HepG2 (cell line): ENCODE measurements at regions not wholly inside any gene's neighbourhood (a gene's known extent, or its start where the extent isn't known, plus 50 kb on each side); places are given as distances from the start of the nearest gene placed in this dataset.

ENCODE experiments used
- ATAC-seq: fragments of 200-7000 bp; cut with Tn5 transposase; 3 replicates; pipeline ENCODE4 v1.9.1; 2020; ENCODE audit warnings: mild to moderate bottlenecking, moderate library complexity
- BruUV-seq: library from RNA; stranded (reverse); fragments of 400-500 nt; replicated peaks from 2 replicates; lab custom pipeline; 2021; lab: Mats Ljungman, UMichigan
- CTCF ChIA-PET: fragments of 300-600 bp; formaldehyde crosslinking; extraction: SDS; loops from one replicate; lab custom pipeline; 2021; ENCODE audit warnings: low total read pairs, inconsistent platforms, low intra/inter-chr PET ratio; lab: Yijun Ruan, JAX
- POLR2A ChIA-PET: fragments of 350-600 bp; sonication (Branson Sonifier 250); formaldehyde crosslinking; loops from one replicate; lab custom pipeline; 2020; ENCODE audit warnings: antibody characterized with exemption, inconsistent platforms; lab: Yijun Ruan, JAX
- DNase-seq: peaks from one replicate; pipeline ENCODE4 v3.0.0-alpha.2; 2015; ENCODE audit warnings: low spot score
- FAIRE-seq: peaks from 3 replicates; lab custom pipeline; 2011; peaks lifted over from hg19 to GRCh38; lab: Jason Lieb, UNC
- H2AFZ ChIP-seq: one replicate; pipeline ENCODE4 v1.6.1; 2011; ENCODE audit warnings: low read length, inconsistent platforms
- H3K27ac ChIP-seq: fragments of 300-600 bp; 3 replicates; pipeline ENCODE4 v1.8.0; 2011; ENCODE audit warnings: mixed run types, mild to moderate bottlenecking, mixed read lengths, low read length, inconsistent platforms; ENCODE audit not compliant: insufficient read depth; ENCODE audit errors: extremely low read length
- H3K27me3 ChIP-seq, 2 experiments: fragments of 200-600 bp in 1 of 2; 2 replicates in 1 of 2; 3 replicates in 1 of 2; pipeline versions ENCODE4 v1.6.0 to v1.8.0; 2011; ENCODE audit warnings: low read length in 2 of 2, mild to moderate bottlenecking in 2 of 2, moderate library complexity in 2 of 2, inconsistent platforms in 1 of 2; ENCODE audit not compliant: insufficient read depth in 2 of 2, control insufficient read depth in 1 of 2
- H3K36me3 ChIP-seq, 2 experiments: fragments of 200-600 bp in 1 of 2; replicated peaks in 1 of 2; 2 replicates in 1 of 2; 3 replicates in 1 of 2; pipeline versions ENCODE4 v1.5.1 to v1.8.0; 2011; ENCODE audit warnings: low read length in 2 of 2, inconsistent platforms in 1 of 2; ENCODE audit not compliant: insufficient read depth in 2 of 2, control insufficient read depth in 1 of 2
- H3K4me1 ChIP-seq: 2 replicates; pipeline ENCODE4 v1.5.1; 2012; ENCODE audit warnings: low read length, inconsistent platforms; ENCODE audit not compliant: insufficient read depth
- H3K4me2 ChIP-seq: 2 replicates; pipeline ENCODE4 v1.6.0; 2011; ENCODE audit warnings: low read depth, low read length, inconsistent platforms
- H3K4me3 ChIP-seq, 3 experiments: fragments of 200-600 bp in 1 of 3; sonication (generic), shearing (Covaris generic) in 1 of 3; replicated peaks in 1 of 3; 2 replicates each; pipeline ENCODE4 v1.5.1; 2011 to 2016; ENCODE audit warnings: low read length in 3 of 3, inconsistent platforms in 2 of 3, low read depth in 2 of 3, mild to moderate bottlenecking in 2 of 3, control low read depth in 1 of 3, mixed read lengths in 1 of 3; ENCODE audit not compliant: insufficient read depth in 1 of 3
- H3K79me2 ChIP-seq: one replicate; pipeline ENCODE4 v1.6.1; 2011; ENCODE audit warnings: low read length, inconsistent platforms; ENCODE audit not compliant: insufficient read depth
- H3K9ac ChIP-seq: 2 replicates; pipeline ENCODE4 v1.6.0; 2011; ENCODE audit warnings: mild to moderate bottlenecking, low read depth, low read length, inconsistent platforms; ENCODE audit not compliant: insufficient read depth
- H3K9me3 ChIP-seq: 2 replicates; pipeline ENCODE4 v1.5.1; 2012; ENCODE audit warnings: mild to moderate bottlenecking, low read length
- H4K20me1 ChIP-seq: 2 replicates; pipeline ENCODE4 v1.6.0; 2011; ENCODE audit warnings: inconsistent platforms, mild to moderate bottlenecking, low read length, moderate library complexity; ENCODE audit not compliant: insufficient read depth
- ATF3 ChIP-seq: sonication (generic); formaldehyde crosslinking; IDR thresholded peaks from 2 replicates; pipeline ENCODE4 v1.4.0; 2020; ENCODE audit warnings: missing genetic modification reagents
- ATF7-NPFF ChIP-seq: sonication (generic); formaldehyde crosslinking; IDR thresholded peaks from 2 replicates; pipeline ENCODE4 v1.8.1; 2023; ENCODE audit warnings: mild to moderate bottlenecking, low read depth, missing genetic modification reagents, moderate library complexity
- IRF2 ChIP-seq: IDR thresholded peaks from 2 replicates; pipeline ENCODE4 v1.6.1; 2018; ENCODE audit warnings: missing genetic modification reagents, missing compliant biosample characterization
- KMT2A ChIP-seq: sonication (generic); formaldehyde crosslinking; IDR thresholded peaks from 2 replicates; pipeline ENCODE4 v1.4.0; 2020; ENCODE audit warnings: missing genetic modification reagents
- MIER2 ChIP-seq: IDR thresholded peaks from 2 replicates; pipeline ENCODE4 v1.6.1; 2016; ENCODE audit warnings: missing biosample characterization, missing genetic modification reagents
- NCOR1 ChIP-seq: fragments of 200-600 bp; sonication (generic); IDR thresholded peaks from 2 replicates; pipeline ENCODE4 v1.7.0; 2017; ENCODE audit warnings: antibody characterized with exemption, low read length, borderline replicate concordance
- NR2F2 ChIP-seq: IDR thresholded peaks from 2 replicates; pipeline ENCODE4 v1.6.1; 2012; ENCODE audit warnings: low read depth, inconsistent platforms, borderline replicate concordance
- ONECUT2 ChIP-seq: sonication (generic); formaldehyde crosslinking; IDR thresholded peaks from 2 replicates; pipeline ENCODE4 v1.4.0; 2020; ENCODE audit warnings: missing genetic modification reagents
- PCBP1 ChIP-seq: fragments of 200-400 bp; formaldehyde crosslinking; IDR thresholded peaks from 2 replicates; pipeline ENCODE4 v1.6.1; 2017; ENCODE audit warnings: mild to moderate bottlenecking, low read depth, low read length, borderline replicate concordance
- RFX1 ChIP-seq: fragments of 450-650 bp; IDR thresholded peaks from 2 replicates; pipeline ENCODE4 v1.6.1; 2017
- RORA ChIP-seq: sonication (generic); formaldehyde crosslinking; IDR thresholded peaks from 2 replicates; pipeline ENCODE4 v1.5.0; 2020; ENCODE audit warnings: mild to moderate bottlenecking, missing genetic modification reagents, moderate library complexity
- USF2 ChIP-seq, 2 experiments: sonication (generic) in 1 of 2; formaldehyde crosslinking in 1 of 2; IDR thresholded peaks; 2 replicates each; pipeline versions ENCODE4 v1.5.1 to v1.6.1; 2011 to 2020; ENCODE audit warnings: borderline replicate concordance in 1 of 2, low read depth in 1 of 2, low read length in 1 of 2, mild to moderate bottlenecking in 1 of 2, missing genetic modification reagents in 1 of 2, moderate library complexity in 1 of 2
- ZBTB7A ChIP-seq: sonication (generic); formaldehyde crosslinking; IDR thresholded peaks from 2 replicates; pipeline ENCODE4 v1.8.0; 2022; ENCODE audit warnings: mild to moderate bottlenecking, missing genetic modification reagents
- ZFYVE20 ChIP-seq: sonication (generic); formaldehyde crosslinking; IDR thresholded peaks from 2 replicates; pipeline ENCODE4 v1.8.0; 2023; ENCODE audit warnings: low read depth, mild to moderate bottlenecking, moderate library complexity, missing genetic modification reagents, borderline replicate concordance
- ZNF496 ChIP-seq: sonication (generic); formaldehyde crosslinking; IDR thresholded peaks from 2 replicates; pipeline ENCODE4 v1.8.1; 2023; ENCODE audit warnings: mild to moderate bottlenecking, moderate library complexity, missing genetic modification reagents; ENCODE audit not compliant: insufficient replicate concordance
- ZNF530 ChIP-seq: sonication (generic); formaldehyde crosslinking; IDR thresholded peaks from 2 replicates; pipeline ENCODE4 v1.5.0; 2020; ENCODE audit warnings: low read depth, mild to moderate bottlenecking, missing genetic modification reagents
- ZNF546 ChIP-seq: sonication (generic); formaldehyde crosslinking; conservative IDR thresholded peaks from 2 replicates; pipeline ENCODE4 v1.8.1; 2023; ENCODE audit warnings: mild to moderate bottlenecking, missing genetic modification reagents
- WGBS: methylation state at CpG from one replicate; pipeline ENCODE4 v1.1.6; 2017; ENCODE audit warnings: low lambda C conversion rate; 5-methylcytosine and 5-hydroxymethylcytosine counted together
- in situ Hi-C: cut with HindIII; loops from 2 replicates; pipeline ENCODE4 v1.10.0; 2017; ENCODE audit warnings: low pct_unique_long_range_greater_than_20kb; ENCODE audit not compliant: extremely low pct_ligation_motif_present
- intact Hi-C: fragments of 100-400 bp; cut with micrococcal nuclease; formaldehyde crosslinking; loops from one replicate; pipeline ENCODE4 v1.10.0; 2022; ENCODE audit not compliant: unreplicated experiment
- TF ChIP-seq, protein P1 (sequence below): IDR thresholded peaks from 2 replicates; pipeline ENCODE4 v1.6.1; 2016
- TF ChIP-seq, protein P2 (sequence below): sonication (generic); formaldehyde crosslinking; IDR thresholded peaks from 2 replicates; pipeline ENCODE4 v1.8.1; 2023; ENCODE audit warnings: missing genetic modification reagents, inconsistent platforms, borderline replicate concordance

DNA sequence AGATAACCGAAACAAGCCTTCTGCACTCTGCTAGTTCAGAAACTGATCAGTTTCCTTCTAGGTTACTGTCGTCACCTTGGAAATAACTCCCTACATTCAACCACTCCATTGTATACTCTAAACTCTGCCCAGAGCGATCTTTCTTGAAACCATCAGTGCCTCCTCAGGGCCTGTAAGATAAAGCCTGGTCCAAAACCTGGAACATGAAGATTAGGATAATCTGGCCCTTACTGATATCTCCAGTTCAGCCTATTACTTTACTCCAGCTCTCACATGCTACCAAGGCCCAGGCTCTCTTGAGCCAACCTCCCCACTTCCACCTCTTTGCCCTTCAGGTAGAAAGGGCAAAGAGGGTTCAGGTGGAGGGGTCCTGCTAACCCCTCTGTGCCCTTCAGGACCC lies 125.3 kb upstream of the RXFP2 start:
- Histone ChIP-seq H2AFZ (no peak overlapping the region), H4K20me1 (no peaks in the 10 kb centered on the region), H3K27me3 (no peaks in the 10 kb centered on the region), H3K79me2 (no peaks in the 10 kb centered on the region), H3K36me3 (no peaks in the 10 kb centered on the region), H3K4me3 (no peak overlapping the region), H3K4me1 (no peaks in the 10 kb centered on the region), H3K9ac (no peak overlapping the region), H3K27ac (no peak overlapping the region), H3K4me2 (no peak overlapping the region), H3K9me3 (no peaks in the 10 kb centered on the region)
- ChIA-PET CTCF (no interaction called here), POLR2A (no interaction called here)
- in situ Hi-C loops: no loop called here
- DNase-seq (no peak), FAIRE-seq (no peak), ATAC-seq (no peak)
- intact Hi-C loops: no loop called here
- WGBS: 45% methylated on average over 3 of the region's 3 CpGs
- no TSS peak for BruUV-seq
- TF ChIP-seq IRF2 (no peak), ZBTB7A (CRISPR knock-in tag) (no peak), NCOR1 (no peak), RFX1 (no peak), ZNF496 (CRISPR knock-in tag) (no peak), ZFYVE20 (no peak), ATF3 (CRISPR knock-in tag) (no peak), ATF7-NPFF (CRISPR knock-in tag) (no peak), NR2F2 (no peak), MIER2 (CRISPR knock-in tag) (no peak), RORA (CRISPR knock-in tag) (no peak), ONECUT2 (CRISPR knock-in tag) (no peak), KMT2A (CRISPR knock-in tag) (no peak), PCBP1 (no peak), ZNF546 (CRISPR knock-in tag) (no peak), USF2 (IDR thresholded peaks at IDR 0.05; ENCODE audit: low read depth, low read length) (no peak), USF2 (CRISPR knock-in tag; IDR thresholded peaks at IDR 0.05; ENCODE audit: borderline replicate concordance) (no peak), ZNF530 (CRISPR knock-in tag) (no peak)
- TF ChIP-seq, protein P1, sequence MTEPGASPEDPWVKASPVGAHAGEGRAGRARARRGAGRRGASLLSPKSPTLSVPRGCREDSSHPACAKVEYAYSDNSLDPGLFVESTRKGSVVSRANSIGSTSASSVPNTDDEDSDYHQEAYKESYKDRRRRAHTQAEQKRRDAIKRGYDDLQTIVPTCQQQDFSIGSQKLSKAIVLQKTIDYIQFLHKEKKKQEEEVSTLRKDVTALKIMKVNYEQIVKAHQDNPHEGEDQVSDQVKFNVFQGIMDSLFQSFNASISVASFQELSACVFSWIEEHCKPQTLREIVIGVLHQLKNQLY (CRISPR knock-in tag): no peak
- TF ChIP-seq, protein P2, sequence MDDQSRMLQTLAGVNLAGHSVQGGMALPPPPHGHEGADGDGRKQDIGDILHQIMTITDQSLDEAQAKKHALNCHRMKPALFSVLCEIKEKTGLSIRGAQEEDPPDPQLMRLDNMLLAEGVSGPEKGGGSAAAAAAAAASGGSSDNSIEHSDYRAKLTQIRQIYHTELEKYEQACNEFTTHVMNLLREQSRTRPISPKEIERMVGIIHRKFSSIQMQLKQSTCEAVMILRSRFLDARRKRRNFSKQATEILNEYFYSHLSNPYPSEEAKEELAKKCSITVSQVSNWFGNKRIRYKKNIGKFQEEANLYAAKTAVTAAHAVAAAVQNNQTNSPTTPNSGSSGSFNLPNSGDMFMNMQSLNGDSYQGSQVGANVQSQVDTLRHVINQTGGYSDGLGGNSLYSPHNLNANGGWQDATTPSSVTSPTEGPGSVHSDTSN (CRISPR knock-in tag): no peak
